KOPT-K1 (cell line): ENCODE measurements at regions not wholly inside any gene's neighbourhood (a gene's known extent, or its start where the extent isn't known, plus 50 kb on each side); places are given as distances from the start of the nearest gene placed in this dataset.

Experiments used
- H3K27ac ChIP-seq: fragments of 200-600 bp; sonication (generic); 2 replicates; pipeline ENCODE4 v1.5.1; 2016; ENCODE audit warnings: antibody characterized with exemption, mild to moderate bottlenecking, low read depth, low read length; ENCODE audit not compliant: poor library complexity, severe bottlenecking
- H3K36me3 ChIP-seq: fragments of 200-600 bp; sonication (generic); 2 replicates; pipeline ENCODE4 v1.5.1; 2017; ENCODE audit warnings: antibody characterized with exemption, mild to moderate bottlenecking, low read length, moderate library complexity; ENCODE audit not compliant: insufficient read depth
- H3K9me3 ChIP-seq: fragments of 200-600 bp; sonication (generic); 2 replicates; pipeline ENCODE4 v1.5.1; 2017; ENCODE audit warnings: antibody characterized with exemption, low read length, mild to moderate bottlenecking; ENCODE audit not compliant: insufficient read depth, poor library complexity, severe bottlenecking

GRCh38 chr19:28940751-28941500 lies 272.0 kb downstream of the UQCRFS1 start:
- no peaks in the 10 kb centered on the region for H3K36me3 ChIP-seq
- no peaks in the 10 kb centered on the region for H3K9me3 ChIP-seq
- H3K27ac ChIP-seq, result no peak overlapping the region

- Histone ChIP-seq H3K36me3 (no peaks in the 10 kb centered on the region), H3K27ac (no peak overlapping the region), H3K9me3 (no peaks in the 10 kb centered on the region)
Measured at GRCh38 chr19:28939236-28939635, 273.7 kb downstream of the UQCRFS1 start.

GRCh38 chr19:28936001-28936400 lies 276.9 kb downstream of the UQCRFS1 start:
- Histone ChIP-seq H3K27ac (no peak overlapping the region), H3K36me3 (no peaks in the 10 kb centered on the region), H3K9me3 (no peaks in the 10 kb centered on the region)

- no peak overlapping the region for H3K27ac ChIP-seq
- no peaks in the 10 kb centered on the region for H3K9me3 ChIP-seq
- no peaks in the 10 kb centered on the region for H3K36me3 ChIP-seq
Measured at GRCh38 chr19:28934631-28935030, 278.3 kb downstream of the UQCRFS1 start.

- Histone ChIP-seq H3K9me3 (no peaks in the 10 kb centered on the region), H3K36me3 (no peaks in the 10 kb centered on the region), H3K27ac (no peak overlapping the region)
Measured at GRCh38 chr19:28933039-28933438, 279.9 kb downstream of the UQCRFS1 start.

GRCh38 chr19:28932446-28932845 lies 280.5 kb downstream of the UQCRFS1 start:
- Histone ChIP-seq H3K9me3 (no peaks in the 10 kb centered on the region), H3K27ac (no peak overlapping the region), H3K36me3 (no peaks in the 10 kb centered on the region)

- H3K36me3 ChIP-seq, result no peaks in the 10 kb centered on the region
- no peak overlapping the region for H3K27ac ChIP-seq
- H3K9me3 ChIP-seq, result no peaks in the 10 kb centered on the region
Measured at GRCh38 chr19:28929006-28929405, 283.9 kb downstream of the UQCRFS1 start.

- H3K9me3 ChIP-seq, result no peaks in the 10 kb centered on the region
- no peaks in the 10 kb centered on the region for H3K36me3 ChIP-seq
- H3K27ac ChIP-seq, result no peak overlapping the region
Measured at GRCh38 chr19:28927456-28927855, 285.5 kb downstream of the UQCRFS1 start.

- no peaks in the 10 kb centered on the region for H3K9me3 ChIP-seq
- no peak overlapping the region for H3K27ac ChIP-seq
- H3K36me3 ChIP-seq, result no peaks in the 10 kb centered on the region
Measured at GRCh38 chr19:28920269-28921066, 292.5 kb downstream of the UQCRFS1 start.

- Histone ChIP-seq H3K9me3 (no peaks in the 10 kb centered on the region), H3K36me3 (no peaks in the 10 kb centered on the region), H3K27ac (no peak overlapping the region)
Measured at GRCh38 chr19:28917621-28918020, 295.3 kb downstream of the UQCRFS1 start.

- Histone ChIP-seq H3K36me3 (no peaks in the 10 kb centered on the region), H3K9me3 (no peaks in the 10 kb centered on the region), H3K27ac (no peak overlapping the region)
Measured at GRCh38 chr19:28915737-28916460, 297.1 kb downstream of the UQCRFS1 start.

GRCh38 chr19:28915202-28915601 lies 297.7 kb downstream of the UQCRFS1 start:
- Histone ChIP-seq H3K9me3 (no peaks in the 10 kb centered on the region), H3K36me3 (no peaks in the 10 kb centered on the region), H3K27ac (no peak overlapping the region)

- H3K9me3 ChIP-seq, result no peaks in the 10 kb centered on the region
- no peak overlapping the region for H3K27ac ChIP-seq
- no peaks in the 10 kb centered on the region for H3K36me3 ChIP-seq
Measured at GRCh38 chr19:28914173-28914572, 298.8 kb downstream of the UQCRFS1 start.

- no peaks in the 10 kb centered on the region for H3K36me3 ChIP-seq
- H3K9me3 ChIP-seq, result no peaks in the 10 kb centered on the region
- H3K27ac ChIP-seq, result no peak overlapping the region
Measured at GRCh38 chr19:28913626-28914025, 299.3 kb downstream of the UQCRFS1 start.

GRCh38 chr19:28908941-28909340 lies 304.0 kb downstream of the UQCRFS1 start:
- H3K27ac ChIP-seq, result no peak overlapping the region
- H3K36me3 ChIP-seq, result no peaks in the 10 kb centered on the region
- no peaks in the 10 kb centered on the region for H3K9me3 ChIP-seq
